ENCODE measurements at regions not wholly inside any gene's neighbourhood (a gene's known extent, or its start where the extent isn't known, plus 50 kb on each side); places are given as distances from the start of the nearest gene placed in this dataset.
"Not testable (repeated sequence)": the region's sequence is repeated elsewhere in the genome, so short reads cannot be mapped to it uniquely, and the experiment has no call there.

DNA sequence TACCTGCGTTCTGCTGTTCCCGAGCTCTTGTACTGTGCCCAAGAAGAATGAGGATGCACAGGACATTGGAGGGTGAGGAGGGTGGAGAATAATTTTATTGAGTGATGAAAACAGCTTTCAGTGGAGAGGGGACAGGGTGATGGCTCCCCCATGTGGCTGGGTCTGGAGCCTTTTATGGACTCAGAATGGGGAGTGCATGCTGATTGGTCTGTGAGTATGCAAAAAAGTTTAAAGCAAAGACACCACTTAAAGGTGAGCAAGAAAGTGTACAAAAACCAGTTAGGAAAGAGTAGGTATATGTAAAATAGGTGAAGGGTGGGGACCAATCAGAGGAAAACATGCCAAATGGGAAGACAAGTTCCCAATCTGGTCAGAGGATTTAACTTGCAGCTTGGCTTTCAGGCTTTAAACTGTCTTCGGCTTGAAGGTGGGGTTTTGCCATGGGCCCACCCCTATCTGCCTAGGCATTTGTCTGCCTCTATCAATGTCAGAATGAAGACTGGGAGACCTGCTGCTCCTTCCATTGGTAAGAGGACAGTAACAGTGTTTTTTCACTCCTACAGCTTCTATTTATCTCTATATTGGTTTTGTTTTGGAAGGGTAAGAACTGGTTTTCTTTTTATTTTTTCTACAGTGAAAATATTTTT lies 118.0 kb upstream of the RAI14 start:
- ChIA-PET POLR2A (no interaction called here), CTCF (interaction anchor here (0.8 to 2.1 kb wide), 4 partner anchors 12 to 52 kb away, joined by 3 to 6 read pairs (median 3); no protein-coding TSS in a partner anchor)

DNA sequence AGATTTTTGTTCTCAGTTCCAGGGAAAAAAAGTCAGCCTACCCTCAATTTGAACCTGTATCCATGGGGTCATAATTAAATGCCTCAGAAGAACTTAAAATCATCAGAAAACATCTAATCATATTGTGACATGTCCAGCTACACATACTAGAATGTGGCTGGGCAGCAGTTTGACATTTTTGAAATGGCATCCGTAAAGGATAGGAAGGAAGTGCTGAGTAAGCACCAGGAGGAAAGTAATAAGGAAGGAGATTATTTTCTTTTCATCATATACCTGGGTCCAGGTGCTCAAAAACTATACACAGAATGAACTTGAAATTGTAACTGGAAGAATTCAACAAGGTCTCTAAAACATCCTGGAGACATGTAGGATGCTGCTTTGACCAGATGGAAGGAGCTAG lies 116.9 kb upstream of the RAI14 start:
- CTCF ChIA-PET, result interaction anchor here (1.0 kb wide), 1 partner anchor 40 kb away, joined by 4 read pairs; no protein-coding TSS in a partner anchor
- POLR2A ChIA-PET, result no interaction called here

DNA sequence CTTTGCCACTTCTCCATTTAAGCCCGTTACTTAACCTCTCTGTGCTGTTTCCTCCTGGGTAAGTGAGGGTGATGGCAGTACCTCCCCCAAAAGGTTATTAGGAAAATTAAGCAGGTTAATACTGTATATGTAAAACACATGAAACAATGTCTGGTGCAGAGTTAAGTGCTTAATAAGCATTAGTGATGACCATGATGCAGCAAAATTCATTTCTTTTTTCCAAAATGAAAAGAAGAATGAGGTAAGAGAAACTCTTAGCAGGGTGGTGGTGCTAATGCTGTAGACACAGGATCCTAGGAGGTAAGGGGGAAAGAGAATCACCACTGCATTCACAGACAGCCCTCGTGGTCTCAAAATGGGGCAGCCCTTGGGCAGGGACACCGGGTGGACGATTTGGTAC lies 115.1 kb upstream of the RAI14 start:
- CTCF ChIA-PET, result no interaction called here

DNA sequence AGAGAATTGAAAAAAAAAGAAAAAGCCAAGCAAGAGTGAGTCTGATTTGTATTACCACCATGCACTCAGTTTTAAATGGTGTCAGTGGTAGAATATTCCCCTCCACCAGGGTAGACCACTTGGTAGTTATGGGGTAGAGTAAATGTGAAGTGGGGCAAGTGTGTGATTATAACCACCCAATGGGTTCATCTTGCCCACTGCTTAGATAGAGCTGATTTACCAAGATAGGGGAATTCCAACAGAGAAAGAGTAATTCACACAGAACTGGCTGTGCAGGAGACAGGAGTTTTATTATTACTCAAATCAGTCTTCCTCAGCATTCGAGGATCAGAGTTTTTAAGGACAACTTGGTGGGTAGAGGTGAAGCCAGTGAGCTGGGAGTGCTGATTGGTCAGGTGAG lies 113.3 kb upstream of the RAI14 start:
- ChIA-PET CTCF (no interaction called here), POLR2A (no interaction called here)

More for the DNA sequence above, 115.1 kb upstream of the RAI14 start:
- POLR2A ChIA-PET, result no interaction called here

DNA sequence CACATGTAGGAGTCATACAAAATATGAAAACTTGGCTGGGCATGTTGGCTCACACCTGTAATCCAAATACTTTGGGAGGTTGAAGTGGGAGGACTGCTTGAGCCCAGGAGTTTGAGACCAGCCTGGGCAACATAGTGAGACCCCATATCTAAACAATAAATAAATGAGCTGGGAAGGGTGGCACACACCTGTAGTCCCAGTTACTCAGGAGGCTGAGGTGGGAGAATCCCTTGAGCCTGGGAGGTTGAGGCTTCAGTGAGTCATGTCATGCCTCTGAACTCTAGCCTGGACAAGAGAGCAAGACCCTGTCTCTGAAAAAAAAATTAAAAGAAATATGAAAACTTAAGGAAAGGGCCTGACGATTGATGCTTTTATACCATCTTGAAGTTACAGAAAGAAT lies 112.4 kb upstream of the RAI14 start:
- POLR2A ChIA-PET, result no interaction called here
- CTCF ChIA-PET, result no interaction called here

DNA sequence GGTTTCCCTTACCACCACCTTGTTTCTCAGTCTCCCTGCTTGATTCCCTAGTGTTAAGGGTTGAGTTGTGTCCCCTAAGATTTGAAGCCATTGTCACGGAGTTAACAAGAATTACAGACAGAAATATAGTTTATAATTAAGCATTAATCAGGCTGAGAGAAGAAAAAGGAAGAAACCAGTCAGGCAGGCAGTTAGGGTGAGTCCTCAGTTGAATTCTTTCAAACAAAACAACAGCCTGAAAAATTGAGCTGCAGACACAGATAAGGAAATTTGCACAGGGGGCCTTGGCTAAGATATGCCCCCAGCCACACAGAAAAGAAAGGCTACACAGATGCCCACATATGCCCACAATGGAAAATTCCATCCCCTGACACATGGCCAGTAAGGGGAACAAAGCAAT lies 111.7 kb upstream of the RAI14 start:
- CTCF ChIA-PET, result no interaction called here
- POLR2A ChIA-PET, result no interaction called here

DNA sequence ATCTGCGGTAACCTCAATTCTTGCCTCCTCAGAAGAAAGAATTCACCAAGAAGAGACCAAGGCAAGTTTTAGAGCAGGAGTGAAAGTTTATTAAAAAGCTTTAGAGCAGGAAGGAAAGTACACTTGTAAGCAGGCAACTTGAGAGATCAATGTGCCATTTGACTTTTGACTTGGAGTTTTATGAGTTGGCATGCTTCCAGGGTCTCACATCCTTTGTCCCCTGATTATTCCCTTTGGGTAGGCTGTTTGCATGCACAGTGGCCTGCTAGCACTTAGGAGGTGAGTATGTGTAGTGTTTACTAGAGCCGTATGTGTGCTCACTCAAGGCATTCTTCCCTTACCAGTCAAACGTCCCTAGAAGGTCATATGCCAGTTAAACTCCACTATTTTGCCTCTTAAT lies 111.0 kb upstream of the RAI14 start:
- CTCF ChIA-PET, result no interaction called here
- POLR2A ChIA-PET, result no interaction called here

DNA sequence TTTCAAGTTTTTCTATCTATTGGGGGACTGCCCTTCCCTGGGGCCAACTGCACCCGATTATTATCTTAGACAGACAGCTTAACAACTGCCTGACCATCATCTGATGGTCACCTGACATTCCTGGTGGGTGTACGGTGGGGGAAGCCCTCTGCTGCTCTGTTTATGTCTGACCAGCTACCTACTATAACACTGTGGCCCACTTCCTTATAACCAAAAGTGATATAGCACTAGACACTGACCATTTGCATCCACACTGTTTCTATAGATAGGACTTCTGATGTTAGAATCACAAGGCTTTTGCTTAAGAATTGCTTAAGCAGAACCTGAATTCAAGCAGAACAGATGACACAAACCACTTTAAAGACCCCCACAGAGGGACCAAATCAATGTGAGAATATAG lies 110.5 kb upstream of the RAI14 start:
- POLR2A ChIA-PET, result no interaction called here
- CTCF ChIA-PET, result no interaction called here

DNA sequence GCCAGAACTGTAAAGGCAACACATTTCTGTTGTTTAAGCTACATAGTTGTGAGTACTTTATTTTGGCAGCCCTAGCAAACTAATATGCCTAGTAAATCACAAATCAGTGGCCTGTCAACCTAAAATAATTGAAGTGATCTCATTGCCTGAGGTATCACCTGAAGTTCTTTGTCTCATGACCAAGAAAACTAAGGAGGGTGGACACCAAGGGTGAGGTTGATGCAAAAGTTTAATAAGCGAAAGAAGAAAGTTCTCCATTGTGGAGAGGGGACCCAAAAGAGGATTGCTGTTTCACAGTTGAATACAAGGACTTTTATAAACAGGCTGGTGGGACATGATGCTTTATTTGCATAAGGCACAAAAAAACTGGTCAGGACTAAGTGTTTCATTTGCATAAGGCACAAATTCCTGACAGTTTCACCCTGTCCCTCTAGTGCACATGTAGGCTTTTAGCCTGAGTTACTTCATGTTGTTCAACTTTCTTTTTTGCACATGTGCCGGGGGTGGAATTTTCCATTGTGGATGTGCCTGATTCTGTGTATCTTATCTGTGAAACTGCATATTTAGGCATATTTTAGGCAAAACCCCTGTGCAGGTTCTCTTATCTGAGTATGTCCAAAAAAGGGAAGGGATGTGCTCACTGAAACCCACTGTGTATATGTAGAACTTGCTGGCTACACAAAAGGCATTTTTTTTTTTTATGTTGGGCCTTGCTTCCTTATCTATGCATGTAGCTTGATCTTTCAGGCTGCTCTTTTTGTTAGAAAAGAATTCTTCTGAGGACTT lies 108.6 kb upstream of the RAI14 start:
- POLR2A ChIA-PET, result no interaction called here
- CTCF ChIA-PET, result interaction anchor here (0.8 kb wide), 1 partner anchor 27 kb away, joined by 3 read pairs; no protein-coding TSS in a partner anchor

DNA sequence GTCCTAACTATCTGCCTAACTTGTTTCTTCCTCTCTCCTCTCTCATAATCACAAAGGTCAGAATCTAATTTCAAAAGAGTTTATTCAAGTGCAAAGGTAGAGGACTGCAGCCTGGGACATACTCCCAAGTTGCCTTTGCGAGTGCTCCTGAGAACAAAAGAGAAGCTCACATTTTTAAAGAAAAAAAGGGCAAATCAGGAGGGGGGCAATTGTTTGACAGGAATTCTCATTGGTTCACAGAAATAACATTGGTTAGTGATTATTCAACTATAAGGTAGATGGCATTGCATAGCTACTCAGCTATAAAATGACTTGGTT lies 108.1 kb upstream of the RAI14 start:
- ChIA-PET POLR2A (no interaction called here), CTCF (interaction anchor here (0.8 kb wide), 1 partner anchor 26 kb away, joined by 3 read pairs; no protein-coding TSS in a partner anchor)

DNA sequence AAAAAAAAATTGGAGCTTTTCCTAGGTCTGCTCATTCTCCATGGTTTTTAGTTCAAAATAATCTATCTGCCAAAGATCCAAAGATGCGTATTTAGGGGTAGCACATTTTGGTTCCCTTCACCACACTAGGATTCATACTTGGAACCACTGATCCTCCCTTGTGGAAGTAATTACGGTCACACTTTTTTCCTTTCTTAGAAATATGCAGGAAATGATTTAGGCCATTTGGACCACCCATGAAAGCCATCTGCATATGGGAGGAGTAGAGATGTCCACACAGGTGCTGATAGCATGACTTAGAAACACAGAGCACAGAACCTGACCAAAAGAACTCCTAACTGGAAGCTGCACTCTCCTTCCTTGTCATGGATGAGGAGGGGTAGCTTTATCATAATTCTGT lies 105.9 kb upstream of the RAI14 start:
- ChIA-PET POLR2A (no interaction called here), CTCF (interaction anchor here (0.6 to 1.3 kb wide), 2 partner anchors 12 to 69 kb away, joined by 3 read pairs; no protein-coding TSS in a partner anchor)

DNA sequence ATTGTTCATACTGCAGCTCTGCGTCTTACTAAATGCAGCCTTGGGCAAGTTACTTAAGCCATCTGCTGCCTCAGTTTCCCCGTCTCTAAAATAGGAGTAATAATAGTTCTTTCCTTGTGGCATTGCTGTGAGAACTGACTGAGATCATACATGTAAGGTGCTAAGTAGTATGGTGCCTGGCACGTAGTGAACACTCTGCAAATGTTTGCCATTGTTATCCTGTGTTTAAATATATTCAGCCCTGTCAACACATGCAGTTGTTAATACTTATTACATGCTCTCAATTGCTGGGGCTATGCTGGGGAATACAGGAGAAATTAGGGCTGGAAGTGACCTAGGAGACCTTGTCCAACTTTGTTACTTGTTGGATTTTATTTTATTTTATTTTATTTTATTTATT lies 105.2 kb upstream of the RAI14 start:
- ChIA-PET CTCF (interaction anchor here (1.3 kb wide), 1 partner anchor 13 kb away, joined by 3 read pairs; no protein-coding TSS in a partner anchor), POLR2A (no interaction called here)

DNA sequence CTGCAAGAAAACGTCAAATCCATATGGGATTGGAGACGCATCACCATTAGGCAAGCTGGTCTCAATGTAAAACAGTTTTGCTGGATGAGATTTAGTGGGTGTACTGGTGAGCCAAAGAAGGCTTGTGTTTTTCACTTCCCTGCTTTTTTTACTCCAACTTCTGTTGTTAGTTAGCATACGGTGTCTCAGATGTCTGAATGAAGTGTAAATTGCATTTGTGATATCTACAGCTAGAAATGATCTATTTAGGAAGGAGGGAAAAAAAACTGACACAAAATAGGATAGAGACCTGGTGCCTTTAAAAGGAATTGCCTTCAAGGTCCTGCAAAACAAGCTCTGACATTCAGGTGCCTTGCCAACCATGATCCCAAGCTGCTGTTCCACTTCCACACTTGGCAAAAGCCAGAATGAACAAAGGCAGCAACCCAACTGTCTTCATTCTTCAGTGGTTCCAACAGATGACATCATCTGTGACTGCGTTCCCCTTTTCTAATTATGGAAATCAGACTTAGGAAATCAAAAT lies 104.2 kb upstream of the RAI14 start:
- CTCF ChIA-PET, result no interaction called here
- POLR2A ChIA-PET, result no interaction called here

DNA sequence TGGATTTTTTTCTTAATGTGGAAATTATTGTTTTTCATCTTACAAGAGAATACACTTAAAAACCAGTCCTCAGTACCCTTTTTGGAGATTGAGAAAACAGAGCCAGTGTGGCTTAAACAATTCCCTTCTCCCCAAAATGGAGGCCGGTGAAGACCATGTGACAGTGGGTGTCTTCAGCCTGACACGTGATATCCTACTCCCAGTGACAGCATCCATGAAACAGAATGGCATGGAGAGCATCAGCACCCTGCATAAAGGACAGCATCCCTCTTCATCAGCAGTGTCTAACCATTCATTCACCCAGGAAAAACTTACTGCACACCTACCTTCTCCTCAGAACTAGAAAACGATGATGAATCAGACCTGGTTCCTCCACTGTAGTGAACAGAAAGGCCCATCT lies 103.4 kb upstream of the RAI14 start:
- ChIA-PET POLR2A (interaction anchor here (0.8 kb wide), 1 partner anchor 54 kb away, joined by 3 read pairs; no protein-coding TSS in a partner anchor), CTCF (no interaction called here)

DNA sequence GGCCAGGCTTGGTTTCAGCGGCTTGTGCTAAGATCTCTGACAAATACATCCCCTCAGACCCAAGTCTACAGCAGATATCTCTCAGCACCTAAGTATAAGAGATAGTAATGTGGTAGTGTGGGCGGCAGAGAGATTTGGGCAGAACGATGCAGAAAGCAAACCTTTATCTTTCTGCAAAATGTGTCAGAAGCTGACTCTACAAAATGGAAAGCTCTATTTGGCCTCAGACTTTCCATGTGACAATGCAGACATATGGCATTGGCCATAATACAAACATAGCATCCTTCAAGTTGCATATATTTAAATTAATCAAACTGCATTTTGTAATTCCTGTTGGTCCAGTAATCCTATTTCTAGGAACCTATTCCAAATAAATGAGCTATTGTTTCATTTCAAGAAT lies 102.5 kb upstream of the RAI14 start:
- CTCF ChIA-PET, result no interaction called here
- POLR2A ChIA-PET, result no interaction called here

DNA sequence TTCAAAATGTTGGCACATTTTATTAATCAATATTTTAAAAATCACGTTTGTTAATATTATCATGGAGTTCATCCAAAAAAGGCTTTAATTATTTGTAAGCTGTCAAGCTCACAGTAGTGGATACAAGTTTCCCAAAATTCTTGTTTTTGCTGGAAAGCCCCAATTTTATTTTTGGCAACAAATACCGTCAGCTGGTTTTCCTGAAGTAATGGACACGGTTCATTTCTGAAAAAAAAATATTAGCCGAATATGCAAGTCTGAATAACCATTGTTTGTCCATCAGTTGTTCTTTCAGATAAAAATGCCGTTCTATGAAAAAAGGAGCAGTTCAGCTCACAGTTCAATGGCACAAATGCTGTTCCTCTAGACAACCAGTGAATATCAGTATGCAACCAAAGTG lies 101.5 kb upstream of the RAI14 start:
- POLR2A ChIA-PET, result no interaction called here
- CTCF ChIA-PET, result no interaction called here

DNA sequence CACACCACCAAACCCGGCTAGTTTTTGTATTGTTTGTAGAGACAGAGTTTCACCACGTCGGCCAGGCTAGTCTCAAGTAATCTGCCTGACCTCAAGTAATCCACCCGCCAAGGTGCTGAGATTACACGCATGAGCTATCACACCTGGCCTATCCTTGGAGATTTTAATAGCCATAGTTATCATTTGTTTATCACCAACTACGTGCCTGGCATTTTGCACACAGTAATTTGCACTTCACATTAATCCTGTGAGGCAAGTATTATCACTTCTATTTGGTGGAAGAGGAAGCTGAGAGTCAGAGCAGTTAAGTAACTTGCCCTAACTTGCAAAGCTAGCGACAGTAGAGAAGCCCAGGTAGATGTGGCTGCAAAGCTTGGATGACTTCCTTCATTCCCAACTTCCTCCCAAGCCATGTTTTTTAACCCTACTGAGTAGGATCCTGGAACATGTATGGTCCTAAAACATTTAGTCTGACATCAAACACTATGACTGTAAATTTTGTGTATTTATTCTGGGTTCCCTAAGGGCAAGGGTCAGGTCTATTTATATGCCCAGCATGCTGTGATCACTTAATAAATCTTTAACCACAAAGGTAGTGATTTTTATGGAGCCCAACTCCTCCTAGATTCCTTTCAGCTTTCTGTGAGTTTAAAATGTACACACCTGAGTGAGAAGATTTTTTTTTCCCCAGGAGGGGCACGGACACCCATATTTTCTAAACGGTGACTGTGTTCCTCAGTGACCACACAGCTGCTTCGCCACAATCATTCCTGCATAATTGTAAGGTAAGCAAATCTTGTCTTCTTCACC lies 100.2 kb upstream of the RAI14 start:
- ChIA-PET CTCF (interaction anchor here (0.6 kb wide), 1 partner anchor 235 kb away, joined by 5 read pairs; no protein-coding TSS in a partner anchor), POLR2A (no interaction called here)

DNA sequence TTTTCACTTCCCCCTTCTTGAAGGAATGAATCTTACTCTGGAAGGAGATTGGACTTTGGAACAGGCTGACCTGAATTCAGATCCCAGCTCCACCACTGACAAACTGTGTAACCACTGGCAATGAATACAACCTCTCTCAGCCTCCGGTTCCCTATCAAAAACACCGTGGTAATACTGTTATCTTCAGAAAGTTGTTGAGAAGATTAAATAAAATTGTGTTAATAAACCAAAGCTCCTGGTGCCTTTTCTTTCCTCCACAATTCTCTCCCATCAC lies 99.7 kb upstream of the RAI14 start:
- CTCF ChIA-PET, result interaction anchor here (0.6 kb wide), 1 partner anchor 236 kb away, joined by 5 read pairs; no protein-coding TSS in a partner anchor

DNA sequence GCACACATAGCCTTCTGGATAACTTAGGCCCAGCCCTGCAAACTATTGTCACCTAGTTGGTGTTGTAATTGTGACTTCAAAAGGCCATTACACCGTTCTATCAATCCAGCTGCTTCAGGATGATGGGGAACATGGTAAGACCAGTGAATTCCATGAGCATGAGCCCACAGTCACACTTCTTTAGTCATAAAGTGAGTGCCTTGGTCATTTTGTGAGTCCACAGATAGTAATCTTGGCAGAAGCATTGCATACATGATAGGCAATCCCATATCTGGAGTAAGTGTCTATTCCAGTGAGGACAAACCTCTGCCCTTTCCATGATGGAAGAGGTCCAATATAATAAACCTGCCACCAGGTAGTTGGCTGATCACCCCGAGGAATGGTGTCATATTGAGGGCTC lies 94.5 kb upstream of the RAI14 start:
- CTCF ChIA-PET, POLR2A ChIA-PET: not testable (repeated sequence)

More for the DNA sequence above, 99.7 kb upstream of the RAI14 start:
- POLR2A ChIA-PET, result no interaction called here

DNA sequence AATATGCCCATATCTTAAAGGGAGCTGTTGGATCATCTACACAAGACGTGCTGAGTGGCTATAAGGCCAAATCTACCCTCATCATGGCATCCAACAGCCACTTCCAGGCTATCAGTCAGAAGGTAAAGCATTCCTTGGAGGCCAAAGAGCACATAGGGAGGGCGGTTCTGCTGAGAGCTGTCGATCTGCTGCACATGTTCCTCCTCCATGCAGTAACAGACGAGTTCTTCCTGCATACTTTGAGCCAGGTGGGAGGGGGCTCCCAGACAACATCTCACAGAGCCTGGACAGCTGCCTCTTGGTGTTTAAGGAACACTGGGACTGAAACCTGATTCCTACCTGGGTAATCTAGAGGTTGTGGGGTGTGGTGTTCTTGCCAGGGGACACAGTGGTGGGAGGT lies 93.3 kb upstream of the RAI14 start:
- ChIA-PET CTCF (no interaction called here), POLR2A (no interaction called here)

DNA sequence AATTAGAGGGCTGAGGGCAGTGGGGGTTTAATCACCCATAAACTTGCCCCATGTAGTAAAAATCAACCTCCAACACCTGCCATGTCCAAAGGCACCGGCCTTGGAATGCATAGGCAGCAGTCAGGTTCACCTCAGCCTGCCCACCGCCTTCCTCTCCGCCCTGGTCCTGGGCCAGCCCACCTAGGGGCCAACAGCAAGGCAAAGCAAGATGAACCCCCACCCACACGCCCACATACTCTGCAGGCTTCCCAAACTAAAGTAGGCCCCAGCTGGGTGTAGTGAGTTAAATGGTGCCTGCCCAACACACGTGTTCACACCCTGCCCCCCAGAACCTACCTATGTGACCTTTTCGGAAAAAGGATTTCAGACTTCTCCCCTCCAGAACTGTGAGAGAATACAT lies 92.9 kb upstream of the RAI14 start:
- POLR2A ChIA-PET, result no interaction called here
- CTCF ChIA-PET, result no interaction called here

Measured in activated CD8-positive, alpha-beta memory T cell treated with anti-CD3 and anti-CD28 coated beads for 36 hours (primary cell).